ENCODE measurements at regions not wholly inside any gene's neighbourhood (a gene's known extent, or its start where the extent isn't known, plus 50 kb on each side); places are given as distances from the start of the nearest gene placed in this dataset.

DNA sequence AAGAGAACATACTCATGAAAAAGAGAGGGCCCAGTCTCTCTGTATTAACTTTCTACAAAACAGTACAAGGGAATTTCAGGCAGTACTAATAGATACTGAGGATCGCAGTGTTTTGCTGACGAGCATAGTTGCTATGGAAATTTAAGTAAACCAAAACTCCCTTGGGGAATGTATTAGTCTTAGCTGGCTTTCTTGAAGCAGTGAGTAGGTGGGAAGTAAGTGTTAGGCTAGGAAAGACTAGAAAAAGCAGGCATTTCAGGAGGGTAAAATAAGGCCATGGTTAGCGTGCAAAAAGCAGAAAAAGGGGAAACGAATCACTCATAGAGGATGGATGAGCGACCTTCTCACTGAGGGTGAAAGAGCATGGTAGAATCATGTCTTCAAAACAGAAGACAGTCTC lies 84.3 kb upstream of the ACTBL2 start:
- Histone ChIP-seq H3K4me2 (ENCODE audit: control insufficient read depth, extremely low read depth, insufficient read depth, low read depth, low read length) (no peak overlapping the region), H3K9ac (ENCODE audit: control insufficient read depth, extremely low read depth, insufficient read depth, low read length) (no peak overlapping the region), H3K36me3 (ENCODE audit: control insufficient read depth in 2 of 2, extremely low read depth in 1 of 2, insufficient read depth in 2 of 2, low read length in 2 of 2) (no peaks in the 10 kb centered on the region), H3K4me3 (ENCODE audit: control insufficient read depth in 2 of 3, extremely low read depth in 1 of 3, insufficient read depth in 2 of 3, low read depth in 1 of 3, low read length in 3 of 3) (no peak overlapping the region), H3K27me3 (ENCODE audit: control insufficient read depth, extremely low read depth, insufficient read depth, low read length) (peaks cover 10% of the 10 kb centered on the region), H3K9me3 (ENCODE audit: control insufficient read depth, low read depth, low read length) (no peaks in the 10 kb centered on the region), H3K9me1 (ENCODE audit: control insufficient read depth, extremely low read depth, insufficient read depth, low read length) (no peaks in the 10 kb centered on the region), H2AFZ (ENCODE audit: control insufficient read depth, low read length) (no peak overlapping the region), H3K4me1 (ENCODE audit: control insufficient read depth, extremely low read depth, insufficient read depth, low read length) (no peaks in the 10 kb centered on the region), H4K20me1 (ENCODE audit: control insufficient read depth, extremely low read depth, insufficient read depth, low read length) (no peaks in the 10 kb centered on the region), H3K27ac (ENCODE audit: control insufficient read depth, insufficient read depth, low read length) (no peak overlapping the region), H3K79me2 (ENCODE audit: control insufficient read depth, insufficient read depth, low read length) (no peaks in the 10 kb centered on the region)
- DNase-seq (ENCODE audit: low read depth, low spot score) (no peak), FAIRE-seq (no peak)
- dilution Hi-C loops (cut with MboI; ENCODE audit: extremely low pct_ligation_motif_present, low sequenced_read_pairs) = no loop called here
- no peak for TF ChIP-seq EZH2 (IDR thresholded peaks at IDR 0.05; ENCODE audit: low read length)
- TF ChIP-seq, protein P1, sequence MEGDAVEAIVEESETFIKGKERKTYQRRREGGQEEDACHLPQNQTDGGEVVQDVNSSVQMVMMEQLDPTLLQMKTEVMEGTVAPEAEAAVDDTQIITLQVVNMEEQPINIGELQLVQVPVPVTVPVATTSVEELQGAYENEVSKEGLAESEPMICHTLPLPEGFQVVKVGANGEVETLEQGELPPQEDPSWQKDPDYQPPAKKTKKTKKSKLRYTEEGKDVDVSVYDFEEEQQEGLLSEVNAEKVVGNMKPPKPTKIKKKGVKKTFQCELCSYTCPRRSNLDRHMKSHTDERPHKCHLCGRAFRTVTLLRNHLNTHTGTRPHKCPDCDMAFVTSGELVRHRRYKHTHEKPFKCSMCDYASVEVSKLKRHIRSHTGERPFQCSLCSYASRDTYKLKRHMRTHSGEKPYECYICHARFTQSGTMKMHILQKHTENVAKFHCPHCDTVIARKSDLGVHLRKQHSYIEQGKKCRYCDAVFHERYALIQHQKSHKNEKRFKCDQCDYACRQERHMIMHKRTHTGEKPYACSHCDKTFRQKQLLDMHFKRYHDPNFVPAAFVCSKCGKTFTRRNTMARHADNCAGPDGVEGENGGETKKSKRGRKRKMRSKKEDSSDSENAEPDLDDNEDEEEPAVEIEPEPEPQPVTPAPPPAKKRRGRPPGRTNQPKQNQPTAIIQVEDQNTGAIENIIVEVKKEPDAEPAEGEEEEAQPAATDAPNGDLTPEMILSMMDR (optimal IDR thresholded peaks at IDR 0.05 in 1 of 3, IDR thresholded peaks at IDR 0.05 in 1 of 3, conservative IDR thresholded peaks at IDR 0.05 in 1 of 3; ENCODE audit: extremely low read depth in 1 of 3, insufficient read depth in 2 of 3, low read length in 3 of 3) = no peak

DNA sequence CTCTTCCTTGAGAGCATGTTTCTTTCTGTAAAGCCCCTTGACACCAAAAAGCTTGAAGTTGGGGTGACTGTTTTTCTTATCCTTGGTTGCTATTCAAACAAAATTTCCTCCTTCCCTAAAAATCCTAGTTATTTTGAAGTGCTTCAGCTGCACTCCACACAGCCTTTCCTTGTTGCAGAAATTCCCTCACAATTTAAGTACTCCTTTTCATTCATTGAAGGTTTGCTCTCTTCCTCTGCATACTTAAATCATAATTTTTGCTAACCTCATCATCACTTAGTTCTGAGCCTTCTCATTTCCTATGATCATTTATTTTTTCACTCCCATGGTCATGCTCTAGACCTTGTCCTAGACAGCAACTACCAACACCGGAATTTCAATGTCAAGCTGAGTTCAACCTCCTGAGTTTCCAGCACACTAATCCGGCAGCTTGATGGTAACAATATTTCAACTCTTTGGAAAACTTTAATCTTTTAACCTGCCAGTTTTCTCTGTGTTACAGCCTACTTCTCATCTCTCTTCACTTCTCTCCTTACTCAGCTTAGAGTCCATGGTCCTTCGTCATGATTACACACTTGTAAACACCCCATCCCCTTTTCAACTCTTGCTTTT lies 78.7 kb upstream of the ACTBL2 start:
- no peak overlapping the region for H3K9ac ChIP-seq (ENCODE audit: control insufficient read depth, extremely low read depth, insufficient read depth, low read length)
- H4K20me1 ChIP-seq (ENCODE audit: control insufficient read depth, extremely low read depth, insufficient read depth, low read length) = no peaks in the 10 kb centered on the region
- peaks cover 10% of the 10 kb centered on the region for H3K27me3 ChIP-seq (ENCODE audit: control insufficient read depth, extremely low read depth, insufficient read depth, low read length)
- DNase-seq (ENCODE audit: low read depth, low spot score) = no peak
- no peak overlapping the region for H3K4me3 ChIP-seq (ENCODE audit: control insufficient read depth in 2 of 3, extremely low read depth in 1 of 3, insufficient read depth in 2 of 3, low read depth in 1 of 3, low read length in 3 of 3)
- no peaks in the 10 kb centered on the region for H3K79me2 ChIP-seq (ENCODE audit: control insufficient read depth, insufficient read depth, low read length)
- H3K9me1 ChIP-seq (ENCODE audit: control insufficient read depth, extremely low read depth, insufficient read depth, low read length) = no peaks in the 10 kb centered on the region
- TF ChIP-seq, protein P1 (optimal IDR thresholded peaks at IDR 0.05 in 1 of 3, IDR thresholded peaks at IDR 0.05 in 1 of 3, conservative IDR thresholded peaks at IDR 0.05 in 1 of 3; ENCODE audit: extremely low read depth in 1 of 3, insufficient read depth in 2 of 3, low read length in 3 of 3) = no peak
- FAIRE-seq = no peak
- H2AFZ ChIP-seq (ENCODE audit: control insufficient read depth, low read length) = no peak overlapping the region
- H3K36me3 ChIP-seq (ENCODE audit: control insufficient read depth in 2 of 2, extremely low read depth in 1 of 2, insufficient read depth in 2 of 2, low read length in 2 of 2) = no peaks in the 10 kb centered on the region
- dilution Hi-C loops (cut with MboI; ENCODE audit: extremely low pct_ligation_motif_present, low sequenced_read_pairs) = no loop called here
- no peaks in the 10 kb centered on the region for H3K4me1 ChIP-seq (ENCODE audit: control insufficient read depth, extremely low read depth, insufficient read depth, low read length)
- no peaks in the 10 kb centered on the region for H3K9me3 ChIP-seq (ENCODE audit: control insufficient read depth, low read depth, low read length)
- no peak overlapping the region for H3K4me2 ChIP-seq (ENCODE audit: control insufficient read depth, extremely low read depth, insufficient read depth, low read depth, low read length)
- no peak overlapping the region for H3K27ac ChIP-seq (ENCODE audit: control insufficient read depth, insufficient read depth, low read length)
